ENCODE measurements at regions not wholly inside any gene's neighbourhood (a gene's known extent, or its start where the extent isn't known, plus 50 kb on each side); places are given as distances from the start of the nearest gene placed in this dataset.

GRCh38 chr3:68032209-68032608, 377.8 kb upstream of the SUCLG2 start:
- no peaks in the 10 kb centered on the region for H3K9me3 ChIP-seq
- no peak overlapping the region for H3K4me3 ChIP-seq
- H3K36me3 ChIP-seq: no peaks in the 10 kb centered on the region
- intact Hi-C loops (cut with DNase I): no loop called here
- H3K27me3 ChIP-seq: no peaks in the 10 kb centered on the region
- TF ChIP-seq CTCF (IDR thresholded peaks at IDR 0.05) (no peak), POLR2A (IDR thresholded peaks at IDR 0.05) (no peak)
- no peaks in the 10 kb centered on the region for H3K4me1 ChIP-seq
- no peak for DNase-seq
- no peak overlapping the region for H3K27ac ChIP-seq

- Histone ChIP-seq H3K9me3 (no peaks in the 10 kb centered on the region), H3K36me3 (no peaks in the 10 kb centered on the region), H3K27ac (no peak overlapping the region), H3K4me3 (no peak overlapping the region), H3K4me1 (no peaks in the 10 kb centered on the region), H3K27me3 (no peaks in the 10 kb centered on the region)
- intact Hi-C loops (cut with DNase I): no loop called here
- no peak for DNase-seq
- WGBS, 2 donors: 50 to 71% methylated on average over 2 of the region's 2 CpGs
- TF ChIP-seq POLR2A (IDR thresholded peaks at IDR 0.05): no peak
- TF ChIP-seq CTCF (IDR thresholded peaks at IDR 0.05): no peak
These were observed 370.8 kb upstream of the SUCLG2 start for GRCh38 chr3:68025189-68025588.

GRCh38 chr3:68019876-68020275, 365.5 kb upstream of the SUCLG2 start:
- Histone ChIP-seq H3K36me3 (no peaks in the 10 kb centered on the region), H3K4me1 (no peaks in the 10 kb centered on the region), H3K27me3 (no peaks in the 10 kb centered on the region), H3K9me3 (no peaks in the 10 kb centered on the region), H3K27ac (no peak overlapping the region), H3K4me3 (no peak overlapping the region)
- TF ChIP-seq CTCF (IDR thresholded peaks at IDR 0.05): no peak
- no peak for TF ChIP-seq POLR2A (IDR thresholded peaks at IDR 0.05)
- WGBS, 2 donors: 35 to 50% methylated on average over 1 of the region's 1 CpG
- DNase-seq: no peak
- intact Hi-C loops (cut with DNase I): no loop called here

- no peak for DNase-seq
- Histone ChIP-seq H3K9me3 (no peaks in the 10 kb centered on the region), H3K36me3 (no peaks in the 10 kb centered on the region), H3K4me3 (no peak overlapping the region), H3K4me1 (no peaks in the 10 kb centered on the region), H3K27ac (no peak overlapping the region), H3K27me3 (no peaks in the 10 kb centered on the region)
- intact Hi-C loops (cut with DNase I): no loop called here
- 65 to 94% methylated on average over 1 of the region's 1 CpG for WGBS, 2 donors
- no peak for TF ChIP-seq CTCF (IDR thresholded peaks at IDR 0.05)
- no peak for TF ChIP-seq POLR2A (IDR thresholded peaks at IDR 0.05)
These were observed 363.9 kb upstream of the SUCLG2 start for GRCh38 chr3:68018275-68018674.

GRCh38 chr3:68017069-68017468, 362.7 kb upstream of the SUCLG2 start:
- WGBS, 2 donors: 65 to 77% methylated on average over 3 of the region's 3 CpGs
- intact Hi-C loops (cut with DNase I): no loop called here
- TF ChIP-seq POLR2A (IDR thresholded peaks at IDR 0.05) (no peak), CTCF (IDR thresholded peaks at IDR 0.05) (no peak)
- no peaks in the 10 kb centered on the region for H3K27me3 ChIP-seq
- no peaks in the 10 kb centered on the region for H3K4me1 ChIP-seq
- H3K9me3 ChIP-seq: no peaks in the 10 kb centered on the region
- no peaks in the 10 kb centered on the region for H3K36me3 ChIP-seq
- no peak overlapping the region for H3K4me3 ChIP-seq
- DNase-seq: no peak
- no peak overlapping the region for H3K27ac ChIP-seq
